NCI-H226 (cell line): ENCODE measurements at regions not wholly inside any gene's neighbourhood (a gene's known extent, or its start where the extent isn't known, plus 50 kb on each side); places are given as distances from the start of the nearest gene placed in this dataset.
A peak's percentile ranks its signal among the peaks of the same experiment; 100 is the strongest.

Source experiments
- DNase-seq: peaks from one replicate; pipeline ENCODE4 v3.0.0-alpha.2; 2015

DNA sequence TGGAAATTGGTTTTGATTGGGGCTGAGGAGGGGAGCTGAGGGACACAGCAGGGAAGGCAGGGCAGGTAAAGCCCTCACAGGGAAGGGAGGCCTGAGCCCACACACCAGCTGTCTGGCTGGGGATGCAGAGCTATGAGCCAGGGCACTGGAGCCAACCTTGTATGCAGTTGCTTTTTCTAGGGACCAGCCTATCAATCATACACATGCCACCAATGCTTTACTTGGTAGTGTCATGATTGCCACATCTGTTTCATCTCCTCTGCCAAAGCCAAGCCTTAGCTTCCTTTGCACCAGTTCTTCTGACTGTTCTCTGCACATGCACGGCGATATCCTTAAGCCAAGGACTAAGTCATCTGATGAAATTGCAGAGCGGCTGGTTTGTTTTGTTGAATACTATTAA, 207.1 kb upstream of the PLET1 start:
- no peak for DNase-seq

DNA sequence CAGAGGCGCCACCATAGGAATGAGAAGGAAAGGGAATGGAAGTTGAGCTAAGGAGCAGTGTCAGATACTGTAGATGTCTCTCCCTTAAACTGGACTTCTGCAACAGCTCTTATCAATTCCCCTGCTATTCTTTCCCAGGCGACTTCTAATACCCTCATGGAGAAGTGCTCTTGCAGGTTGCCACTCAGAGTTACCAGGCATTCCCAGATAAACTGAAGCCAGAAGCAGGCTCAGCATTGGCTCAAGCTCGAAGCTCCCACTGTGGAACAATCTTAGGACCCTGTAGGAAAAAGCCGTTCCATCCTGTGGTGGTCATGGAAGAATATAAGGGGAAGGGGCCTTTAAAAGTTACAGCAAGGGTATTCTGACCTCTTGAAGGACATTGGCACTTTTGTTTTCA, 208.7 kb upstream of the PLET1 start:
- DNase-seq: no peak

DNA sequence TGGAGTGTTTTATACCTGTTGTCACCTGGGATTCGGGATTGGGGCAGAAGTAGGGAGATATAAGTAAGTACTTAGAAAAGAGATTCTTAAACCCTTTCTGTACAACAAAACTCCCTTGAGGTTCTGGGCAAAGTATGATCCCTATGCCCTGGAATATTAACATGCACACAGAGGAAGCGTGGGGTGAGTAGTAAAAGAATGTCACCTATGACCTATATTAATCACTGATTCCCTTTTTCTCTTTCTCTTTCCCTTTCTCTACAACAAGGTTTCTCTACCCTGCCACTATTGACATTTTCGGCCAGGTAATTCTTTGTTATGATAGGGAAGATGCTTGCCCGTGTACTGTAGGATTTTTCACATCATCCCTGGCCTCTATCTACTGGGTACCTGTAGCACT, 209.7 kb upstream of the PLET1 start:
- DNase-seq: peak; percentile 1

DNA sequence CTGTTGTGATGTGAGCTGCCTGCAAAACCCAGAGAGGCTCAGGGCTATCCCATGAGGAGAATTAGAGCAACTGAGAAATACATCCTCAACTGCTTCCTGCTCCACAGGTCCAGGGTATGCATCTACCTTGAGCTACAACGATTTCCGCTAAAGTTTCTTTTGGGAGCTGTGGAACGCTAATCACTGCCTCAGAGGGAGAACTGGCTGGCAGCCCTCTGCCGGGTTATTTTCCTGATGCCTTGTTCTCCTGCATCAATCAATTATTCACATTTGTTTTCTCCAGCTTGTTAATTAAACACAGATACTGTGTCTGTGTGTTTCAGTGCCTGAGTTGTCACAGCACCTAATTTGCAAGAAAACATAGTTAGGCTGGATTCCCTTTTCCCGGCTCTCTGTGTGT, 211.1 kb upstream of the PLET1 start:
- no peak for DNase-seq

GRCh38 chr11:112477152-112477551, 216.5 kb upstream of the PLET1 start:
- no peak for DNase-seq

DNA sequence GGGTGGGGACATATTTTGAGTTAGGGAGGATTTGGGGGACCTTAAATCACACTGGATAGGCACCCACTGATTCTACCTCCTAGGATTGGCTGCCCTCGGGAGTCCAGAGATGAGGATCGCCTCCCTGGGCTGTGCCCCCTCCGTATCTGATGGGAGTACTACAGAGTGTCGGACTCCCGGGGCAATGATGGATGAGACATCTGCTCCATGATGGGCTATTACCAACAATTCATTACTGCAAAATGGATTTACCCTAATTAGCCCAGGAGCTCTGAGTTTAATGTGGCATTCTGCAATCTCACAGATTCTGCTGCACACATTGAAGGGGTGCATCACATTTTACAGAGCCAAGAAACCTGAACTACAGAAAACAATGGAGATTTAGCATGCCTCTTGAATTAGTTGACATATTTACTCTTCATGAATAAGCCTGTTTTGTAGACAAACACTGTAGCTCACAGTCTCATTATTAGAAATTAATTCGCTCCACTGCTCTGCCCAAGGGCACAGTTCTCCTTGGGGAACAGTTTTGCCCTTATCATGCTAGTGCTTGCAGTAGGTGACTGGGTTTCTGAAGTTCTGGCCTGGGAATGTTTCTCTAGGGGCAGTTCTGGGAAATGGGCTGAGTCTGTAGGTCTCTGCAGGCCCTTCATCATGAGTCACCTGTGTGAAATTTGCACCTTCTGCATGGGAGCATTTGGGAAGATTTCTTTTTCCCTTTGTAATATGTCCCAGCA, 217.1 kb upstream of the PLET1 start:
- no peak for DNase-seq

DNA sequence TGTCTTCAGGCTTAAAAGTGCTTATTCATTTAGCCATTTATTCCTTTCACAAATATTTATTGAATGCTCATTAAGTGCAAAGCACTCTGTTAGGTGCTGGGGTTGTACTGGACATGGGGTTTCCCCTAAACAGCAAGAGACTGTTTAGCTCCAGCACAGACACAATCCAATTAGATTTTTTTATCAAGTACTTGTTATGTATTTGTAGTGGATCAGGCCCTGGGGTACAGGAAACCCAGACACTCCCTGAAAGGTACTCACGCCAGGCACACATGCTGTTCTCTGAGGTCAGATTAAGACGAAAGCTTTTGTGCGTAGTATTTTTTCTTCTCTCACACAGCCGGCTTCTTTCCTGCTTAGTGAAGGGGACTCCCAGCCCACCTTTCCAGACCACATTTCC, 218.1 kb upstream of the PLET1 start:
- no peak for DNase-seq

DNA sequence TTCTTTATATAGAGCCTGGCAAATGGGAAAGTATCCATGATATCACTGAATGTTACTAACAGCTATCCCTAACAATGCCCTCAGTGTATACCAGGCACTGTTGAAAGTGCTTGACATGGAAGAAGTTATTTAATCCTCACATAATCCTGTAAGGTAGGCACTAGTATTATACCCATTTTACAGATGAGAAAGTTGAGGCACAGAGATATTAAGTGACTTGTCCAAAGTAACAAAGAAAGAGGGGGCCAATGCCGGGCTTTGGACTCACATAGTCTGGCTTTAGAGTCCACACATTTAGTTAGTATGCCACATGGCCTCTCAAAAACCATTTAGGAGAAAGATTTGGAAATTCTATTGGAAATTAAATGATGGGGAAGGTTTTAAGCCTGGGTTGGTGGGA, 220.8 kb upstream of the PLET1 start:
- DNase-seq: no peak

DNA sequence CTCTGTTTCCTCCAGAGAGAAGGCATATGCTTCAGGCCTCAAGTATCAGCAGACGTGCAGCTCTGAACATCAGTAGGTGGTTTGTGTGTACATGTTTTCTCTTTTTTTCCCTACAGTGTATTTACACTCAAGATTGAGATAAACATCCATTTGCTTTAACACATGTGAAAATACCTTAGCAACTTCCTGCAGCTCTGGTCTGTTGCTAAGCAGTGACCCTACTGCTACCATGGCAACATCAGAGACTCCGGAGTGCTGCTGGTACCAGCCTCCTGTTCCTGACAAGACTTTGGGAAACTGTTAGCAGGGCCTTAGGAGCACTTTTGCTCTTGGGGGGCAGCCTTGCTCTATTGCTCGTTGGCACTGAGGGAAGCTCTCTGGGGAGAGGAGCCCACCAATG, 221.2 kb upstream of the PLET1 start:
- DNase-seq: no peak

- DNase-seq: no peak
Measured at GRCh38 chr11:112485280-112485679, 224.6 kb upstream of the PLET1 start.

DNA sequence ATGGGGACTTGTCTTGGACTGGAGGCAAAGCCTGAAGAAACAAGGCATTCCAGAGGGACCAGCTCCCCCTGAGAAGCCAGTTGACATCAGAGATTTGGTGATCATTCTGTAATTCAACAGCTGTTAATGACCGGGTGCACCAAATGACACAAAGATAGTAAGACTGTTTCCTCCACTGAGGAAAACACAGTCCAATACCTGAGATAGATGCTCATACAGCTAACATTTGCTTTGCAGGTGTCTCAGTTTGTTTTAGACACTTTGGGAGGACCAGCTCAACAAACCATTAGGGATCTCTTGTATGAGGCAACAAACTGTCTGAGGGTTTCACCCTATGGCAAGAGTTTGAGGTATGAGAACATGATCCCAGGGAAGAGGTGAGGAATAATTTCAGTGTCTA, 237.2 kb upstream of the PLET1 start:
- DNase-seq: no peak

DNA sequence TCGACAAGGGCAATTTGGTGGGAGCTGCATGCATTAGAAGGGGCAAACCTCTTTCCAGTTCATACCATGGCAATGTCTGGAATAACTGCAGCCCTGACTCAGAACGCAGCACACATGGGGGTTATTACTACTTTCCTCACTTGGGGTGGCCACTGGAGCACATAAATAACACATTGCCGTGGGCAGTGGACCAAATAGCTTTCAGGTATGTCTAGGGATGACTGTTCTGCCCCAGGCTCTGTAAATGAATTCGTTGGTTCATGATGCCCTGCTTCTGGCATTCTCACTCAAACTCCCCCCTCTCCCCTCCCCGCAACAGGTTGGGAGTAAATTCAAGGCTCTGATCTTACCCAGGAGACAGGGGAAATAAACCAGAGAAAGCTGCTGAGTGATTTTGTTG, 238.0 kb upstream of the PLET1 start:
- DNase-seq: peak; percentile 83

- DNase-seq: peak; percentile 36
Measured at GRCh38 chr11:112499153-112499880, 238.7 kb upstream of the PLET1 start.

DNA sequence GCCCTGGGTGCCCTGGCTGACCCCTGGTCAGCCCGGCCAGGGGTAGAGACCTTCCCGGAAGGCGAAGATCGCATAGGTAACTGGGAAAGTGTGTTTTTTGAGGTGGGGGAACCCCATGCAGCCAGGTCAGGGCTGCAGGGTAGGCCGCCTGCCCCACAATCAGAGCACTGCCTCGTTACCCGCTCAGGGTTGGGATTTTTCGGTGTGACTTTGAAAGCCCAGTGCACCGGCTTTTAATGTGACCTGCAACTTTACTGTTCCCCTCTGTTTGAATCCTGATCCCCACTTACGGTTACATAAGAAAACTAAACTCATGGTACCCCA, 239.2 kb upstream of the PLET1 start:
- DNase-seq: no peak

DNA sequence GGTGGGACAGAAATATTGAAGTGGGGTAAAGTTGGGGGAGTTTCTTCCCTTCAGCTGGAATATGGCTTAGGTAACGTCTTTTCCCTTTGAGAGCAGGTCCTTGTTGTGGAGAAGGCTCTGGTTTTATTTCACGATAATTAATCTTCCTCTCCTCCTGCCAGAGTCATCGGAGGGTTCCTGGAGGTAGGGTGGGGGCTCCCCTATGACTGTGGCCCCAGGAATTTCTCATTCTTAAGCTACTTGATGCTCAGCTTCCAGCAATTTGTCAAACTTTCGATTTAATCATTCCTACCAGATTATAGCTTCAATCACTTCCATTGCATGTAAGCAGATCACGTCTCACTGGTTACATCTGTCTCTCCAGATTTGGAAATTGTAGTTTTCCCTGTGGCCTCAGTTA, 242.8 kb upstream of the PLET1 start:
- DNase-seq: peak; percentile 42

- peak; percentile 62 for DNase-seq
Measured at GRCh38 chr11:112504056-112504455, 243.4 kb upstream of the PLET1 start.

GRCh38 chr11:112506852-112507251, 246.2 kb upstream of the PLET1 start:
- no peak for DNase-seq

- DNase-seq: peak; percentile 58
Measured at GRCh38 chr11:112507281-112507680, 246.6 kb upstream of the PLET1 start.

DNA sequence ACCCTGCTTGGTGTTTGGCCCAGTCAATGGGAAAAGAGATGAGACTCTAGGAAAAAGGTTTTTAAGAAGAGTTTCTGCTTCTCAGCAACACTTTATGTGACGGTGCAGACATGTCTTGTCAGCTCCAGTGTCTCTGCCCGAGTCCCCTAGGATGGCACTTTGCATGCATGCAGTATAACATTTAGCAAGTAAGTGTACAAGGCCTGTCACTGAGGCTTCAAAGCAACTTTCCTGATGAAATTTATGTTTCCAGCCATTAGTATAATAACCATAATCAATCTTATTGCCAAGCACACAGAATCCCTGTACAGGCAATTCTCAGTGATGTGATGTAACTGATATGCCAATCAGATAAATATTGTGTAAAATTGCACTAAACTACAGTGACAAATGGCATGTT, 248.1 kb upstream of the PLET1 start:
- DNase-seq: no peak

- no peak for DNase-seq
Measured at GRCh38 chr11:112509300-112509699, 248.6 kb upstream of the PLET1 start.

- peak; percentile 36 for DNase-seq
Measured at GRCh38 chr11:112511271-112511670, 250.6 kb upstream of the PLET1 start.

DNA sequence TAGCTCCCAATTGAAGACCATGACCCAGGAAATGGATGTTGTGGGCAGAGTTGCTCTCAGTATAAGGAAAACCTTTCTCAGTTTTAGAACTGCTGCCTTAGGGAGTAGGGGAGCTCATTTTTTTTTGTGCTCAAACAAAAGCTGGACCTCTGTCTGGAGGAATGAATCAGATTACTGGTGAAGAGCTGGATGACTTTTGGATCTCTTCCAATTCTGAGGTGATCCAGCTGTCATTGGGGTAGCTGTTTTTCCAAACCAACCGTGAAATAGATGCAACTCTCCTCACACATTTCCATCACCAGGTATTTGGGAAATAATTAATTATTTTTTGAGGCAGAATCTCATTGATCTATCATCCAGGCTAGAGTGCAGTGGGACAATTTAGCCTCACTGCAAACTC, 251.3 kb upstream of the PLET1 start:
- no peak for DNase-seq

GRCh38 chr11:112513417-112513816, 252.8 kb upstream of the PLET1 start:
- DNase-seq: no peak

GRCh38 chr11:112514011-112514740, 253.5 kb upstream of the PLET1 start:
- DNase-seq: no peak
